ENCODE measurements at regions not wholly inside any gene's neighbourhood (a gene's known extent, or its start where the extent isn't known, plus 50 kb on each side); places are given as distances from the start of the nearest gene placed in this dataset.
"Not testable (repeated sequence)": the region's sequence is repeated elsewhere in the genome, so short reads cannot be mapped to it uniquely, and the experiment has no call there.

DNA sequence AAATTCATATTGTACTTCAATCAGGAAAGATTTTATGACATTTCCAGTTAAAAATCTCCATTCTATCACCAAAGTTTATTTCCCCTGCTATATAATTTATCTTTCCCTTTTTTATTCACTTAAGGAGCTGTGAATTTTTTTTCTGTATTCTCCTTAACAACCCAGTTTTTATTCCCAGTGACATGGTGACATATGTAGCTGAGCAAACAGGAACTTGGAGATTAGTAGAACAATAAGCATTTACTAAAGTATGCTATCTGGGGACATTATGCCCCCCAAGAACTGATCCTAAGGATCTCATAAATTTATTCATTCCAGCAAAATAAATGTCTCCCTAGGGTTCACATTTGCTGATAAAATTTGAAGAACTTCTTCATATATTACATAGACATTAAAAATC lies 1044.0 kb upstream of the CDH6 start:
- H3K36me3 ChIP-seq, result no peaks in the 10 kb centered on the region
- no peak for DNase-seq (ENCODE audit: low read depth in 1 of 2, low spot score in 1 of 2)
- H3K27me3 ChIP-seq, result no peaks in the 10 kb centered on the region
- H3K4me1 ChIP-seq (ENCODE audit: low read depth), result no peaks in the 10 kb centered on the region
- TF ChIP-seq, protein P1, sequence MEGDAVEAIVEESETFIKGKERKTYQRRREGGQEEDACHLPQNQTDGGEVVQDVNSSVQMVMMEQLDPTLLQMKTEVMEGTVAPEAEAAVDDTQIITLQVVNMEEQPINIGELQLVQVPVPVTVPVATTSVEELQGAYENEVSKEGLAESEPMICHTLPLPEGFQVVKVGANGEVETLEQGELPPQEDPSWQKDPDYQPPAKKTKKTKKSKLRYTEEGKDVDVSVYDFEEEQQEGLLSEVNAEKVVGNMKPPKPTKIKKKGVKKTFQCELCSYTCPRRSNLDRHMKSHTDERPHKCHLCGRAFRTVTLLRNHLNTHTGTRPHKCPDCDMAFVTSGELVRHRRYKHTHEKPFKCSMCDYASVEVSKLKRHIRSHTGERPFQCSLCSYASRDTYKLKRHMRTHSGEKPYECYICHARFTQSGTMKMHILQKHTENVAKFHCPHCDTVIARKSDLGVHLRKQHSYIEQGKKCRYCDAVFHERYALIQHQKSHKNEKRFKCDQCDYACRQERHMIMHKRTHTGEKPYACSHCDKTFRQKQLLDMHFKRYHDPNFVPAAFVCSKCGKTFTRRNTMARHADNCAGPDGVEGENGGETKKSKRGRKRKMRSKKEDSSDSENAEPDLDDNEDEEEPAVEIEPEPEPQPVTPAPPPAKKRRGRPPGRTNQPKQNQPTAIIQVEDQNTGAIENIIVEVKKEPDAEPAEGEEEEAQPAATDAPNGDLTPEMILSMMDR (IDR thresholded peaks at IDR 0.05; ENCODE audit: low read depth, low read length), result no peak
- H3K4me3 ChIP-seq, result no peak overlapping the region
- H3K9me3 ChIP-seq (ENCODE audit: low read depth), result no peaks in the 10 kb centered on the region
- H3K27ac ChIP-seq, result no peak overlapping the region

DNA sequence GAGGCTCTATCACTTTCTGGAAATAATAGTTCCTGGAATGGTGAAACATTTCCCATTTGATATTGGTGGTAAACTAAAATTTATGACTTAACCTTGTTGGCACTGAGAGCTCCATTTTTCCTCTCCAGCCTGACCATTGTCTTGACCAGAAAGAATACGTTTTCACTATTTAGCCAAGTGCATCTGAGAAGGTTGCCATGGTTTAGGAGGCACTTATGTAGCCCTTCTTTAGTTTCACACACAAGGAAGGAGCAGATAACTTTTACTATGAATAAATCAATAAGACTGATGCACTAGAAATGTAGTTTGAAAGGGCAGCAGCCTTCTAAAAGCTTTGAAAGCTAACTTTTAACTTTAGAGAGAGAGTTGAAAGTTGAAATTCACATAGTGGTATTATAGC lies 1045.5 kb upstream of the CDH6 start:
- TF ChIP-seq, protein P1 (IDR thresholded peaks at IDR 0.05; ENCODE audit: low read depth, low read length), result no peak
- Histone ChIP-seq H3K4me1 (ENCODE audit: low read depth) (no peaks in the 10 kb centered on the region), H3K36me3 (no peaks in the 10 kb centered on the region), H3K4me3 (no peak overlapping the region), H3K27ac (no peak overlapping the region), H3K27me3 (no peaks in the 10 kb centered on the region), H3K9me3 (ENCODE audit: low read depth) (no peaks in the 10 kb centered on the region)
- no peak for DNase-seq (ENCODE audit: low read depth in 1 of 2, low spot score in 1 of 2)

DNA sequence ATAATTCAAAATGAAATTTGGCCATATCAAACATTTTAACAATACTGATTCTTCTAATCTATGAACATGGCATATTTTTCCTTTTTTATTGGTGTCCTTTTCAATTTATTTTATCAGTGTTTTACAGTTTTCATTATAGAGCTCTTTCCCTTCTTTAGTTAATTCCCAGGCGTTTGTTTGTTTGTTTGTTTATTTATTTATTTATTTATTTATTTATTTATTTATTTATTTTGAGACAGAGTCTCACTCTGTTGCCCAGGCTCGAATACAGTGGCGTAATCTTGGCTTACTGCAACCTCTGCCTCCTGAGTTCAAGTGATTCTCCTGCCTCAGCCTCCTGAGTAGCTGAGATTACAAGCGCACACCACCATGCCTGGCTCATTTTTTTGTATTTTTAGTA lies 1049.4 kb upstream of the CDH6 start:
- not testable (repeated sequence) for H3K27ac ChIP-seq; H3K4me3 ChIP-seq; H3K27me3 ChIP-seq; DNase-seq (ENCODE audit: low read depth in 1 of 2, low spot score in 1 of 2); H3K4me1 ChIP-seq (ENCODE audit: low read depth); H3K9me3 ChIP-seq (ENCODE audit: low read depth); H3K36me3 ChIP-seq

DNA sequence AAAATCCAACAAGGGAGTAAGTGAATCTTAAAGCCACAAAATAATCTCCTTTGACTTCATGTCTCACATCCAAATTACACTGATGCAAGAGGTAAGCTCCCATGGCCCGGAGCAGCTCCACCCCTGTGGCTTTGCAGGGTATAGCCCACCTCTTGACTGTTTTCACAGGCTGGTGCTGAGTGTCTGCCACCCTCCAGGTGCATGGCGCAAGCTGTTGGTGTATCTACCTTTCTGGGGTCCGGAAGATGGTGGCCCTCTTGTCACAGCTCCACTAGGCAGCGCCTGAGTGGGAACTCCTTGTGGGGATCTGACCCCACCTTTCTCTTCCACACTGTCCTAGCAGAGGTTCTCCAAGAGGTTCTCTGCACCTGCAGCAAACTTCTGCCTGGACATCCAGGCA lies 1051.1 kb upstream of the CDH6 start:
- Histone ChIP-seq H3K27ac (no peak overlapping the region), H3K9me3 (ENCODE audit: low read depth) (no peaks in the 10 kb centered on the region), H3K36me3 (no peaks in the 10 kb centered on the region), H3K27me3 (no peaks in the 10 kb centered on the region), H3K4me3 (no peak overlapping the region), H3K4me1 (ENCODE audit: low read depth) (no peaks in the 10 kb centered on the region)
- TF ChIP-seq, protein P1 (IDR thresholded peaks at IDR 0.05; ENCODE audit: low read depth, low read length), result no peak
- no peak for DNase-seq (ENCODE audit: low read depth in 1 of 2, low spot score in 1 of 2)

DNA sequence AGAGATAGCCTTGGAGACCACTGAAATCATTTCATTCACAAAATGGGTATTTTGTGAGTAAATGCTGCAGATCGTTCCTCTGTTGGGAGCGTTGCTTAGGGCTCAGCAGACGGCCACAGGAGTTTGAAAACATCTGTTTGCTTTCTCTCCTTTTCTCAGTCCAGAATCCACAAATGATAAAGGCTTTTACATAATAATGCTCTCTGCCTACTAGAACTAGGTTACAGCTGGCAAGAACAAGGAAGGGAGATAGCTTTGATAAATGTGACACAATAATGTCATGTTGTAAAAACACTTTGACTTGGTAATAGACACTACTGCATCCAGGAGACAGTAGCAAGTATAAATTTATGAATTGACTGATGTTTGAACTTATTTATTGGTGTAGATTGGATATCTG lies 1072.4 kb upstream of the CDH6 start:
- no peak overlapping the region for H3K27ac ChIP-seq
- H3K4me3 ChIP-seq, result no peak overlapping the region
- DNase-seq (ENCODE audit: low read depth in 1 of 2, low spot score in 1 of 2), result no peak
- no peaks in the 10 kb centered on the region for H3K27me3 ChIP-seq
- no peaks in the 10 kb centered on the region for H3K36me3 ChIP-seq
- no peaks in the 10 kb centered on the region for H3K9me3 ChIP-seq (ENCODE audit: low read depth)
- TF ChIP-seq, protein P1 (IDR thresholded peaks at IDR 0.05; ENCODE audit: low read depth, low read length), result no peak
- H3K4me1 ChIP-seq (ENCODE audit: low read depth), result no peaks in the 10 kb centered on the region

DNA sequence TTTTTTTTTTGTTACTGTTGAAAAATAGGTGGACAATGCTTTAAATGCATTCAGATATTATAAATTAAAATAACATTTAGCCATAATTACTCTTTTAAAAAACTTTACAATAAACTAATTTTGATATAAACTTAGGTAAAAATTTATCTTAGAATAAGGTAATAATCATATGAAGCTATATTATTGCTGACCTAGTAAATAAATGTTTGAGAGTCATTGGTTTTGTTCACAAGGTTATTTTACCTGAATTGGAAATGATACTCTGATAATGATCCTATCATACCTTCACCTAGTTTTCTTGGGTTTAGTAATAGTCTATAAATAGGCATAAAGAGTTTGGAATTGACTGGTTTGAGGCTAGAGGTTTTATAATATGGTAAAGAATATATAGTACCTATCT lies 1076.4 kb upstream of the CDH6 start:
- TF ChIP-seq, protein P1 (IDR thresholded peaks at IDR 0.05; ENCODE audit: low read depth, low read length), result no peak
- Histone ChIP-seq H3K4me3 (no peak overlapping the region), H3K36me3 (no peaks in the 10 kb centered on the region), H3K4me1 (ENCODE audit: low read depth) (no peaks in the 10 kb centered on the region), H3K27me3 (no peaks in the 10 kb centered on the region), H3K9me3 (ENCODE audit: low read depth) (no peaks in the 10 kb centered on the region), H3K27ac (no peak overlapping the region)
- no peak for DNase-seq (ENCODE audit: low read depth in 1 of 2, low spot score in 1 of 2)

All from cardiac muscle cell (in vitro differentiated cells and primary cell).